NB4 (cell line): ENCODE measurements at regions not wholly inside any gene's neighbourhood (a gene's known extent, or its start where the extent isn't known, plus 50 kb on each side); places are given as distances from the start of the nearest gene placed in this dataset.

ENCODE experiments used
- DNase-seq: peaks from one replicate; pipeline ENCODE4 v3.0.0; 2010; ENCODE audit warnings: low read depth
- H3K4me3 ChIP-seq: one replicate; pipeline ENCODE4 v1.5.1; 2011; ENCODE audit warnings: mild to moderate bottlenecking, low read depth, low read length, moderate library complexity
- CTCF ChIP-seq: IDR thresholded peaks from one replicate; pipeline ENCODE4 v1.5.1; 2012; ENCODE audit warnings: low read depth, low read length
- MAX ChIP-seq: IDR thresholded peaks from 2 replicates; pipeline ENCODE4 v1.6.1; 2011; ENCODE audit warnings: low read depth, low read length
- MYC ChIP-seq: IDR thresholded peaks from 2 replicates; pipeline ENCODE4 v1.6.1; 2011; ENCODE audit warnings: low read depth, low read length
- POLR2A ChIP-seq: IDR thresholded peaks from 2 replicates; pipeline ENCODE4 v1.6.1; 2011; ENCODE audit warnings: mild to moderate bottlenecking; ENCODE audit not compliant: insufficient read length; ENCODE audit errors: extremely low read depth

GRCh38 chr9:34823778-34824177, 113.8 kb upstream of the CCL21 start:
- TF ChIP-seq POLR2A: no peak
- TF ChIP-seq MYC: no peak
- no peak for TF ChIP-seq CTCF
- no peak for TF ChIP-seq MAX
- no peak overlapping the region for H3K4me3 ChIP-seq
- DNase-seq: no peak

GRCh38 chr9:34810187-34810524, 100.2 kb upstream of the CCL21 start:
- H3K4me3 ChIP-seq: no peak overlapping the region
- no peak for DNase-seq
- TF ChIP-seq CTCF (no peak), MAX (no peak), MYC (no peak), POLR2A (no peak)

- TF ChIP-seq POLR2A: no peak
- no peak for TF ChIP-seq MYC
- no peak for TF ChIP-seq MAX
- H3K4me3 ChIP-seq: no peak overlapping the region
- no peak for DNase-seq
Measured at GRCh38 chr9:34809504-34810186, 99.7 kb upstream of the CCL21 start.

- H3K4me3 ChIP-seq: no peak overlapping the region
- DNase-seq: no peak
- TF ChIP-seq MYC: no peak
- TF ChIP-seq MAX: no peak
- no peak for TF ChIP-seq CTCF
- TF ChIP-seq POLR2A: no peak
Measured at GRCh38 chr9:34802916-34803315, 93.0 kb upstream of the CCL21 start.

- H3K4me3 ChIP-seq: no peak overlapping the region
- DNase-seq: no peak
- TF ChIP-seq MAX (no peak), MYC (no peak), CTCF (no peak), POLR2A (no peak)
Measured at GRCh38 chr9:34797367-34797766, 87.4 kb upstream of the CCL21 start.

GRCh38 chr9:34796924-34797323, 87.0 kb upstream of the CCL21 start:
- DNase-seq: peak; percentile 75
- no peak overlapping the region for H3K4me3 ChIP-seq
- TF ChIP-seq MYC (peak; percentile 46), CTCF (no peak), MAX (peak; percentile 36; the same call in 1 of the 2 replicates), POLR2A (no peak)
